HepG2 (cell line): ENCODE measurements at regions not wholly inside any gene's neighbourhood (a gene's known extent, or its start where the extent isn't known, plus 50 kb on each side); places are given as distances from the start of the nearest gene placed in this dataset.

Experiments used
- ATAC-seq: fragments of 200-7000 bp; cut with Tn5 transposase; 3 replicates; pipeline ENCODE4 v1.9.1; 2020; ENCODE audit warnings: mild to moderate bottlenecking, moderate library complexity
- BruUV-seq: library from RNA; stranded (reverse); fragments of 400-500 nt; replicated peaks from 2 replicates; lab custom pipeline; 2021; lab: Mats Ljungman, UMichigan
- CTCF ChIA-PET: fragments of 300-600 bp; formaldehyde crosslinking; extraction: SDS; loops from one replicate; lab custom pipeline; 2021; ENCODE audit warnings: low total read pairs, inconsistent platforms, low intra/inter-chr PET ratio; lab: Yijun Ruan, JAX
- POLR2A ChIA-PET: fragments of 350-600 bp; sonication (Branson Sonifier 250); formaldehyde crosslinking; loops from one replicate; lab custom pipeline; 2020; ENCODE audit warnings: antibody characterized with exemption, inconsistent platforms; lab: Yijun Ruan, JAX
- DNase-seq: peaks from one replicate; pipeline ENCODE4 v3.0.0-alpha.2; 2015; ENCODE audit warnings: low spot score
- FAIRE-seq: peaks from 3 replicates; lab custom pipeline; 2011; peaks lifted over from hg19 to GRCh38; lab: Jason Lieb, UNC
- H2AFZ ChIP-seq: one replicate; pipeline ENCODE4 v1.6.1; 2011; ENCODE audit warnings: low read length, inconsistent platforms
- H3K27ac ChIP-seq: fragments of 300-600 bp; 3 replicates; pipeline ENCODE4 v1.8.0; 2011; ENCODE audit warnings: mixed run types, mild to moderate bottlenecking, mixed read lengths, low read length, inconsistent platforms; ENCODE audit not compliant: insufficient read depth; ENCODE audit errors: extremely low read length
- H3K27me3 ChIP-seq, 2 experiments: fragments of 200-600 bp in 1 of 2; 2 replicates in 1 of 2; 3 replicates in 1 of 2; pipeline versions ENCODE4 v1.6.0 to v1.8.0; 2011; ENCODE audit warnings: low read length in 2 of 2, mild to moderate bottlenecking in 2 of 2, moderate library complexity in 2 of 2, inconsistent platforms in 1 of 2; ENCODE audit not compliant: insufficient read depth in 2 of 2, control insufficient read depth in 1 of 2
- H3K36me3 ChIP-seq, 2 experiments: fragments of 200-600 bp in 1 of 2; replicated peaks in 1 of 2; 2 replicates in 1 of 2; 3 replicates in 1 of 2; pipeline versions ENCODE4 v1.5.1 to v1.8.0; 2011; ENCODE audit warnings: low read length in 2 of 2, inconsistent platforms in 1 of 2; ENCODE audit not compliant: insufficient read depth in 2 of 2, control insufficient read depth in 1 of 2
- H3K4me1 ChIP-seq: 2 replicates; pipeline ENCODE4 v1.5.1; 2012; ENCODE audit warnings: low read length, inconsistent platforms; ENCODE audit not compliant: insufficient read depth
- H3K4me2 ChIP-seq: 2 replicates; pipeline ENCODE4 v1.6.0; 2011; ENCODE audit warnings: low read depth, low read length, inconsistent platforms
- H3K4me3 ChIP-seq, 3 experiments: fragments of 200-600 bp in 1 of 3; sonication (generic), shearing (Covaris generic) in 1 of 3; replicated peaks in 1 of 3; 2 replicates each; pipeline ENCODE4 v1.5.1; 2011 to 2016; ENCODE audit warnings: low read length in 3 of 3, inconsistent platforms in 2 of 3, low read depth in 2 of 3, mild to moderate bottlenecking in 2 of 3, control low read depth in 1 of 3, mixed read lengths in 1 of 3; ENCODE audit not compliant: insufficient read depth in 1 of 3
- H3K79me2 ChIP-seq: one replicate; pipeline ENCODE4 v1.6.1; 2011; ENCODE audit warnings: low read length, inconsistent platforms; ENCODE audit not compliant: insufficient read depth
- H3K9ac ChIP-seq: 2 replicates; pipeline ENCODE4 v1.6.0; 2011; ENCODE audit warnings: mild to moderate bottlenecking, low read depth, low read length, inconsistent platforms; ENCODE audit not compliant: insufficient read depth
- H3K9me3 ChIP-seq: 2 replicates; pipeline ENCODE4 v1.5.1; 2012; ENCODE audit warnings: mild to moderate bottlenecking, low read length
- H4K20me1 ChIP-seq: 2 replicates; pipeline ENCODE4 v1.6.0; 2011; ENCODE audit warnings: inconsistent platforms, mild to moderate bottlenecking, low read length, moderate library complexity; ENCODE audit not compliant: insufficient read depth
- BORCS8-MEF2B ChIP-seq: sonication (generic); formaldehyde crosslinking; IDR thresholded peaks from 2 replicates; pipeline ENCODE4 v1.8.0; 2022; ENCODE audit warnings: mild to moderate bottlenecking, missing genetic modification reagents
- FOXK1 ChIP-seq: sonication (generic); formaldehyde crosslinking; IDR thresholded peaks from 2 replicates; pipeline ENCODE4 v1.4.0; 2020; ENCODE audit warnings: low read depth, missing genetic modification reagents, borderline replicate concordance
- MXI1 ChIP-seq: IDR thresholded peaks from 3 replicates; pipeline ENCODE4 v1.6.1; 2012; ENCODE audit warnings: low read depth, low read length, inconsistent platforms, borderline replicate concordance
- SOX5 ChIP-seq: IDR thresholded peaks from 2 replicates; pipeline ENCODE4 v1.6.1; 2016; ENCODE audit warnings: borderline replicate concordance
- ZFAT ChIP-seq: sonication (generic); formaldehyde crosslinking; conservative IDR thresholded peaks from 2 replicates; pipeline ENCODE4 v1.8.1; 2023; ENCODE audit warnings: missing genetic modification reagents, inconsistent platforms
- ZNF12 ChIP-seq: sonication (generic); formaldehyde crosslinking; IDR thresholded peaks from 2 replicates; pipeline ENCODE4 v1.5.0; 2020; ENCODE audit warnings: missing genetic modification reagents
- ZNF20 ChIP-seq: sonication (generic); formaldehyde crosslinking; IDR thresholded peaks from 2 replicates; pipeline ENCODE4 v1.4.0; 2020; ENCODE audit warnings: mild to moderate bottlenecking, moderate library complexity, missing genetic modification reagents
- ZNF251 ChIP-seq: sonication (generic); formaldehyde crosslinking; IDR thresholded peaks from 2 replicates; pipeline ENCODE4 v1.9.0; 2021; ENCODE audit warnings: mild to moderate bottlenecking, missing genetic modification reagents
- ZNF782 ChIP-seq: sonication (generic); formaldehyde crosslinking; IDR thresholded peaks from 2 replicates; pipeline ENCODE4 v1.4.0; 2020; ENCODE audit warnings: missing genetic modification reagents, mild to moderate bottlenecking, borderline replicate concordance
- ZSCAN20 ChIP-seq: sonication (generic); formaldehyde crosslinking; IDR thresholded peaks from 2 replicates; pipeline ENCODE4 v1.4.0; 2020; ENCODE audit warnings: missing genetic modification reagents, mild to moderate bottlenecking, borderline replicate concordance
- WGBS: methylation state at CpG from one replicate; pipeline ENCODE4 v1.1.6; 2017; ENCODE audit warnings: low lambda C conversion rate; 5-methylcytosine and 5-hydroxymethylcytosine counted together
- in situ Hi-C: cut with HindIII; loops from 2 replicates; pipeline ENCODE4 v1.10.0; 2017; ENCODE audit warnings: low pct_unique_long_range_greater_than_20kb; ENCODE audit not compliant: extremely low pct_ligation_motif_present
- intact Hi-C: fragments of 100-400 bp; cut with micrococcal nuclease; formaldehyde crosslinking; loops from one replicate; pipeline ENCODE4 v1.10.0; 2022; ENCODE audit not compliant: unreplicated experiment
- TF ChIP-seq, protein P1 (sequence below): sonication (generic); formaldehyde crosslinking; IDR thresholded peaks from 2 replicates; pipeline ENCODE4 v1.4.0; 2020; ENCODE audit warnings: missing genetic modification reagents

DNA sequence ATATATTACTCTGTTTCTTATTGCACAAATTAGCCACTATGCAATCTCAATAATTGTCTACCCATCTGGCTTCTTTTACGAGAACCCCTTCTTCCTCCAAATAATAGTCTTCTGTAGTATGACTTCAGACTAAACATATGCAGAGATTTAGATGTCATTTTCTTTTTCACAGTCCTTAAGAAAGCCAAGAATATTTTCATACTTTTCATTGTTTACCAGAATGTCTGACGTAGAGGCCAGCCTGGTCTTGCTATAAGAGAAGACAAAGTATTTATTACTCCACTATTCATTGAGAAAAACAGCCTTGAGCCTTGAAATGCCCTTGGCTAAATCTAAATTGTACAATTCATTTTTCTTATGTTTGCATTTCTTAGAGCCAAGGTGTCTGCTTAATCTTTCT is 714.9 kb upstream of the CXADR start:
- Histone ChIP-seq H3K27ac (no peak overlapping the region), H4K20me1 (no peaks in the 10 kb centered on the region), H3K79me2 (no peaks in the 10 kb centered on the region), H3K4me2 (no peak overlapping the region), H3K27me3 (no peaks in the 10 kb centered on the region), H3K9me3 (no peaks in the 10 kb centered on the region), H3K9ac (no peak overlapping the region), H3K4me3 (no peak overlapping the region), H3K36me3 (no peaks in the 10 kb centered on the region), H2AFZ (no peak overlapping the region), H3K4me1 (no peaks in the 10 kb centered on the region)
- BruUV-seq: no TSS peak
- no peak for FAIRE-seq
- WGBS: 4% methylated on average over 2 of the region's 2 CpGs
- ChIA-PET CTCF (no interaction called here), POLR2A (no interaction called here)
- ATAC-seq: no peak
- no peak for DNase-seq
- intact Hi-C loops (no loop called here), in situ Hi-C loops (no loop called here)
- no peak for TF ChIP-seq BORCS8-MEF2B (CRISPR knock-in tag)
- TF ChIP-seq MXI1: no peak
- TF ChIP-seq ZNF12 (CRISPR knock-in tag): no peak
- TF ChIP-seq ZSCAN20 (CRISPR knock-in tag): no peak
- no peak for TF ChIP-seq ZNF782 (CRISPR knock-in tag)
- TF ChIP-seq FOXK1: no peak
- no peak for TF ChIP-seq ZFAT (CRISPR knock-in tag)

DNA sequence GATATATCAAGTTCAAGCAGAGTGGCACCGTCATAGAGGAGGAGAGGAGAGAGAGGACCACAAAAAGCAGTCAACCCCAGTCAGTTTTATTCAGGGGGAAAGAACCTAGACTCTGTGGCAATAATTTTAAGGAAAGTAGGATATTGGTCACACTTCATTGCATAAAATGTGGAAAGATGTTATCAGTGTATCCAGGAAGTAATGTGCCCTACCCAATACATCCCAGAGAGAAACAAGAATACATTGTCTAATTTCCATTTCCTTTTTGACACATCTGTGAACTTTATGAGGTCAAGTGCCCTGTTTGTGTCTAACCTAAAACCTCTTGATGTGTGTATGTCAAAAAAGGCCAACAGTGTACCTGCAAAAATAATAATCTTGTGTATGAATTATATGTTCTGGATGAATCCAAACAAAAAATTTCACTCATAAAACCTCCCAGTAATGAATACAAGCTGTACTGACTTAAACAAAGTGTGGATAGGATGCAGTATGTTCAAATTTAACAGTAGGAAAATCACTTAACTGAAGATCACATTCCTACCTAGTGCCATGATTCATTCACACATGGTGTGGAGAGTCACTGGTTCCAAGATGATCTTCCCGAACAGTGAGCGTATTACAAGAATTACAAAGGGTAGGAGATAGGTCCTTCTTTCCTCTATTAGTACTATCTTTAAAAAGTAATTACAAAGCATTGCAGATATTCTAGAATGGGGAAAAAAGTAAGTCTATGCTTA is 712.1 kb upstream of the CXADR start:
- ATAC-seq (no peak), FAIRE-seq (no peak), DNase-seq (no peak)
- Histone ChIP-seq H4K20me1 (no peaks in the 10 kb centered on the region), H3K4me2 (no peak overlapping the region), H3K79me2 (no peaks in the 10 kb centered on the region), H3K4me1 (no peaks in the 10 kb centered on the region), H3K36me3 (no peaks in the 10 kb centered on the region), H3K27ac (no peak overlapping the region), H2AFZ (no peak overlapping the region), H3K9ac (no peak overlapping the region), H3K27me3 (no peaks in the 10 kb centered on the region), H3K9me3 (no peaks in the 10 kb centered on the region), H3K4me3 (no peak overlapping the region)
- WGBS: 5% methylated on average over 3 of the region's 3 CpGs
- BruUV-seq: no TSS peak
- no peak for TF ChIP-seq SOX5 (CRISPR knock-in tag)
- TF ChIP-seq, protein P1, sequence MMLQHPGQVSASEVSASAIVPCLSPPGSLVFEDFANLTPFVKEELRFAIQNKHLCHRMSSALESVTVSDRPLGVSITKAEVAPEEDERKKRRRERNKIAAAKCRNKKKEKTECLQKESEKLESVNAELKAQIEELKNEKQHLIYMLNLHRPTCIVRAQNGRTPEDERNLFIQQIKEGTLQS (CRISPR knock-in tag): no peak
- no peak for TF ChIP-seq ZNF251 (CRISPR knock-in tag)
- TF ChIP-seq ZNF20 (CRISPR knock-in tag): no peak
- in situ Hi-C loops (no loop called here), intact Hi-C loops (no loop called here)
- POLR2A ChIA-PET: no interaction called here
- CTCF ChIA-PET: no interaction called here
